AG09319 (cell line): ENCODE measurements at regions not wholly inside any gene's neighbourhood (a gene's known extent, or its start where the extent isn't known, plus 50 kb on each side); places are given as distances from the start of the nearest gene placed in this dataset.

ENCODE experiments used
- DNase-seq: peaks from one replicate; pipeline ENCODE4 v3.0.0-alpha.2; 2010; ENCODE audit warnings: low read depth; ENCODE audit errors: extremely low read depth
- TF ChIP-seq, protein P1 (sequence below): IDR thresholded peaks from 2 replicates; pipeline ENCODE4 v1.5.1; 2011; ENCODE audit warnings: low read depth, mild to moderate bottlenecking, inconsistent platforms, low read length, moderate library complexity

DNA sequence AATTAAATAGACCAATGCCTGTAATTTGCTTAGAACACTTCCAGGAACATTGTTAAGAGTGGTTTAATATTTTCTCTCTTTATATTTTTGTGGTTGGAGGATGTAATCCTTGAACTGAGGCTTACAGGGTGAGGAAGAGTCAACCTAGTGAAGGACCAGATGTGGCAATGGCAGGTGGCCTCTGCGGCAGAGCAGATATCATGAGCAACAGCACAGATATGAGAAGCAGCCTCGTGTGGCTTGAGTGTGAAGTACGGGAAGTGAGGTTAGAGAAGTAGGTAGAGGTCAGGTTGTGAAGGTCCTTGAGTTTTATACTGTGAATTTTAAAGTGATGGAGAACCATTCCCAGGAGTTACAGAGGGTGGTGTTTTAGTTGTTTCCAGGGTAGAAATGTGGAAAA, 417.6 kb upstream of the SUCLG2 start:
- TF ChIP-seq, protein P1, sequence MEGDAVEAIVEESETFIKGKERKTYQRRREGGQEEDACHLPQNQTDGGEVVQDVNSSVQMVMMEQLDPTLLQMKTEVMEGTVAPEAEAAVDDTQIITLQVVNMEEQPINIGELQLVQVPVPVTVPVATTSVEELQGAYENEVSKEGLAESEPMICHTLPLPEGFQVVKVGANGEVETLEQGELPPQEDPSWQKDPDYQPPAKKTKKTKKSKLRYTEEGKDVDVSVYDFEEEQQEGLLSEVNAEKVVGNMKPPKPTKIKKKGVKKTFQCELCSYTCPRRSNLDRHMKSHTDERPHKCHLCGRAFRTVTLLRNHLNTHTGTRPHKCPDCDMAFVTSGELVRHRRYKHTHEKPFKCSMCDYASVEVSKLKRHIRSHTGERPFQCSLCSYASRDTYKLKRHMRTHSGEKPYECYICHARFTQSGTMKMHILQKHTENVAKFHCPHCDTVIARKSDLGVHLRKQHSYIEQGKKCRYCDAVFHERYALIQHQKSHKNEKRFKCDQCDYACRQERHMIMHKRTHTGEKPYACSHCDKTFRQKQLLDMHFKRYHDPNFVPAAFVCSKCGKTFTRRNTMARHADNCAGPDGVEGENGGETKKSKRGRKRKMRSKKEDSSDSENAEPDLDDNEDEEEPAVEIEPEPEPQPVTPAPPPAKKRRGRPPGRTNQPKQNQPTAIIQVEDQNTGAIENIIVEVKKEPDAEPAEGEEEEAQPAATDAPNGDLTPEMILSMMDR: no peak
- DNase-seq: no peak

DNA sequence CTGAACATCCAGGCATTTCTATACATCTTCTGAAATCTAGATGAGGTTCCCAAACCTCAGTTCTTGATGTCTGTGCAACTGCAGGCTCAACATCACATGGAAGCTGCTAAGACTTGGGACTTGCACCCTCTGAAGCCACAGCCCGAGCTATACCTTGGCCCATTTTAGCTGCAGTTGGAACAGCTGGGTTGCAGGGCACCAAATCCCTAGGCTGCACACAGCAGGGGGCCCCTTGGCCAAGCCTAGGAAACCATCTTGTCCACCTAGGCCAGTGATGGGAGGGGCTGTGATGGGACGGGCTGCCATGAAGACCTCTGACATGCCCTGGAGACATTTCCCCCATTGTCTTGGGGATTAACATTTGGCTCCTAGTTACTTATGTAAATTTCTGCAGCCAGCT, 415.8 kb upstream of the SUCLG2 start:
- TF ChIP-seq, protein P1: no peak
- no peak for DNase-seq

- no peak for DNase-seq
- TF ChIP-seq, protein P1: no peak
These were observed 412.9 kb upstream of the SUCLG2 start for GRCh38 chr3:68067314-68067713.

GRCh38 chr3:68062926-68063325, 408.5 kb upstream of the SUCLG2 start:
- TF ChIP-seq, protein P1: no peak
- no peak for DNase-seq

- TF ChIP-seq, protein P1: no peak
- no peak for DNase-seq
These were observed 406.5 kb upstream of the SUCLG2 start for GRCh38 chr3:68060910-68061309.

GRCh38 chr3:68060191-68060590, 405.8 kb upstream of the SUCLG2 start:
- TF ChIP-seq, protein P1: no peak
- no peak for DNase-seq

DNA sequence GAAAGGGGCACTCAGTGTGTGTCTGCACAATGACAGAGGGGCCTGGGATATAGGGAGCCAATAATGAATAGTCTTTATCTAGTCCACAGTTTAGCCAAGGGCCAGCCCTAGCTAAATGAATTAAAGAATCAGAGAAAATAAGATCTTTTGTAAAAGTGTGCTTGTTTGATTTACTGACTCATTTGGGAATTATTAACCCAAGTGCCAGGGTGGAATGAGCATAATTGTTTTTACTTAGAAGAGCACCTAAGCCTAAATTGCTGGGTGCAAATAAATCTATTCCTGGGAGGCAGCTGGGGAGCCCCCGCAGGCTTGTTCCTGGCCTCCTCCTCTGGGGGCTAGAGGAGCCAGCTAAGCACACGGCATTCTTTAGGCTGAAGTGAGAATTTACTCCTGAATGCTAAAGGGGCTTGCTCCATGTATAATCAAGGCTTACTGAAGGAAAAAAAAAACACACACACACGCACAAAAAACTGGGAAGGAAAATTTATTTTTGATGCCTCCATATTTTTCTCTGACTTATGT, 405.3 kb upstream of the SUCLG2 start:
- DNase-seq: no peak
- TF ChIP-seq, protein P1: no peak
